ENCODE measurements at regions not wholly inside any gene's neighbourhood (a gene's known extent, or its start where the extent isn't known, plus 50 kb on each side); places are given as distances from the start of the nearest gene placed in this dataset.

- no peak for DNase-seq (ENCODE audit: extremely low read depth, low read depth)
- TF ChIP-seq CTCF (IDR thresholded peaks at IDR 0.05; ENCODE audit: low read depth, low read length): no peak
Measured at GRCh38 chr21:25331286-25331685, 276.0 kb downstream of the MRPL39 start.

GRCh38 chr21:25330266-25330665, 277.0 kb downstream of the MRPL39 start:
- no peak for TF ChIP-seq CTCF (IDR thresholded peaks at IDR 0.05; ENCODE audit: low read depth, low read length)
- DNase-seq (ENCODE audit: extremely low read depth, low read depth): no peak

- TF ChIP-seq CTCF (IDR thresholded peaks at IDR 0.05; ENCODE audit: low read depth, low read length): no peak
- DNase-seq (ENCODE audit: extremely low read depth, low read depth): peak; percentile 67
Measured at GRCh38 chr21:25329227-25329825, 278.0 kb downstream of the MRPL39 start.

GRCh38 chr21:25328736-25329135, 278.5 kb downstream of the MRPL39 start:
- TF ChIP-seq CTCF (IDR thresholded peaks at IDR 0.05; ENCODE audit: low read depth, low read length): no peak
- DNase-seq (ENCODE audit: extremely low read depth, low read depth): no peak

GRCh38 chr21:25326181-25326580, 281.1 kb downstream of the MRPL39 start:
- DNase-seq (ENCODE audit: extremely low read depth, low read depth): no peak
- TF ChIP-seq CTCF (IDR thresholded peaks at IDR 0.05; ENCODE audit: low read depth, low read length): no peak

GRCh38 chr21:25324666-25325065, 282.6 kb downstream of the MRPL39 start:
- no peak for TF ChIP-seq CTCF (IDR thresholded peaks at IDR 0.05; ENCODE audit: low read depth, low read length)
- DNase-seq (ENCODE audit: extremely low read depth, low read depth): no peak

- no peak for DNase-seq (ENCODE audit: extremely low read depth, low read depth)
- no peak for TF ChIP-seq CTCF (IDR thresholded peaks at IDR 0.05; ENCODE audit: low read depth, low read length)
Measured at GRCh38 chr21:25323356-25323949, 283.8 kb downstream of the MRPL39 start.

Data from AG09319 (cell line).